GM10248 (cell line): ENCODE measurements at regions not wholly inside any gene's neighbourhood (a gene's known extent, or its start where the extent isn't known, plus 50 kb on each side); places are given as distances from the start of the nearest gene placed in this dataset.

ENCODE experiments used
- CTCF ChIA-PET: fragments of 300-600 bp; sonication (Branson Sonifier 250); formaldehyde crosslinking; extraction: SDS; loops from one replicate; lab custom pipeline; 2021; ENCODE audit warnings: antibody characterized with exemption; lab: Yijun Ruan, JAX
- POLR2A ChIA-PET: fragments of 350-650 bp; sonication (Branson Sonifier 250); formaldehyde crosslinking; extraction: SDS; loops from one replicate; lab custom pipeline; 2020; ENCODE audit warnings: antibody characterized with exemption; lab: Yijun Ruan, JAX
- DNase-seq: peaks from one replicate; pipeline ENCODE4 v3.0.0; 2012; ENCODE audit errors: extremely low spot score
- CTCF ChIP-seq: IDR thresholded peaks from 2 replicates; pipeline ENCODE4 v1.5.1; 2012; ENCODE audit warnings: mild to moderate bottlenecking, low read depth; ENCODE audit errors: extremely low read depth, missing control alignments, control extremely low read depth

GRCh38 chr17:33667671-33668070 lies 374.6 kb upstream of the ASIC2 start:
- no peak for TF ChIP-seq CTCF

GRCh38 chr17:33668516-33668915 lies 375.4 kb upstream of the ASIC2 start:
- no peak for DNase-seq
- no peak for TF ChIP-seq CTCF
- CTCF ChIA-PET = no interaction called here
- POLR2A ChIA-PET = no interaction called here

More at GRCh38 chr17:33667671-33668070, 374.6 kb upstream of the ASIC2 start:
- ChIA-PET POLR2A (no interaction called here), CTCF (interaction anchor here (1.5 kb wide), 1 partner anchor 11 kb away, joined by 5 read pairs; no protein-coding TSS in a partner anchor)
- DNase-seq = no peak

DNA sequence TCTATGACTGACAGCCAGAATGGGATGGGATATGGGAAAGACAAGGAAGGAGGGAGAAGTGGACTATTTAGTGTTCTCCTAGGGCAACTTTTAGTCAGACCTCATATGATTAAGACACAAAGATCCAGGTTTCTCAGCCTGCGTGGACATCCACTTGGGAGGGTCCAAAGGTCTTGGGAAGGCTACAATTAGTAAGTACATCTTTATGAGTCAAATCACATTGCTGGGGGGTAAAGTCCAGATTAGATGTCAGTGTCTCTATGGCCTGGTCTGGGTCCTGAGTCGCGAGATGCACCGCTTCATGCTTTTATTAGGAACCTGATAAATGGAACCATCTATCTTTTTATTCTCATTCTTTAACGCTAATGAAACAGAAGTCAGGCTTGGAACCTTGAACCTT lies 378.4 kb upstream of the ASIC2 start:
- CTCF ChIA-PET = interaction anchor here (1.5 kb wide), 1 partner anchor 653 kb away, joined by 3 read pairs; no protein-coding TSS in a partner anchor
- DNase-seq = no peak
- POLR2A ChIA-PET = no interaction called here
- TF ChIP-seq CTCF = no peak

GRCh38 chr17:33674685-33675084 lies 381.6 kb upstream of the ASIC2 start:
- ChIA-PET CTCF (interaction anchor here (0.6 to 5.3 kb wide), 22 partner anchors 9 to 155 kb away, joined by 3 to 59 read pairs (median 4); no protein-coding TSS in a partner anchor), POLR2A (no interaction called here)
- peak; percentile 81 for TF ChIP-seq CTCF
- DNase-seq = peak; percentile 67

DNA sequence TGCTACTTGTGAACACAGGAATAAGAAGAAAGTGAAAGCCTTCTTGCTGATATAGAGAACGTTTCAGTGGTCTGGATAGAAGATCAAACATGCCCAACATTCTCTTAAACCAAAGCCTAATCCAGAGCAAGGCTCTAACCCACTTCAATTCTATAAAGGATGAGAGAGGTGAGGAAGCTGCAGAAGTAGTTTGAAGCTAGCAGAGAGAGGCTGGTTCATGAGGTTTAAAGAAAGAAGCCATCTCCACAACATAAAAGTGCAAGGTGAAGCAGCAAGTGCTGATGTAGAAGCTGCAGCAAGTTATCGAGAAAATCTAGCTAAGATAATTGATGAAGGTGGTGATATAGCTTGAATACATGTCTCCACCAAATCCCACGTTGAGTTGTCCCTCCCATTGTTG lies 383.3 kb upstream of the ASIC2 start:
- DNase-seq = no peak
- POLR2A ChIA-PET = no interaction called here

DNA sequence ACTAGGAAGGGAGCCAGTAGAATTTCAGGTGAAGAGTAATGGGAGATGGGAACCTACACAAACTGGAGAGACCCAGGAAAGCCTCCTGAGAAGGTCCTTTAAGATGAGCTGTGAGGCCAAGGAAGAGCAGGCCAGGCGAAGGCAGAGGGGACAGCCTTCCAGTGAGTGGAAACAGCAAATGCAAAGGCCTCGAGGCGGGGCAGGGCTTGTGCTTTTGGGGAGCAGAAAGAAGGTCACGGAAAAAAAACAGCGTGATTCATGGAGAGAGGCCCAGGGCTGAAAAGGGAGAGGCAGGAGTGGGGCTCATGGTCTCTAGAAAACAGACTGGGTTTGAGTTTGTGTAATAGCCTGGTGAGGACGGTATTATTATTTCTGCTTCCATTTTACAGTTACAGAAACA lies 386.5 kb upstream of the ASIC2 start:
- POLR2A ChIA-PET = no interaction called here
- no peak for TF ChIP-seq CTCF
- no peak for DNase-seq
- CTCF ChIA-PET = interaction anchor here (1.1 to 1.8 kb wide), 3 partner anchors 12 to 159 kb away, joined by 3 to 5 read pairs (median 5); no protein-coding TSS in a partner anchor

More for the DNA sequence above, 383.3 kb upstream of the ASIC2 start:
- CTCF ChIA-PET = interaction anchor here (4.5 to 5.3 kb wide), 2 partner anchors 9 to 156 kb away, joined by 44 to 59 read pairs; no protein-coding TSS in a partner anchor
- TF ChIP-seq CTCF = no peak
